ENCODE measurements at regions not wholly inside any gene's neighbourhood (a gene's known extent, or its start where the extent isn't known, plus 50 kb on each side); places are given as distances from the start of the nearest gene placed in this dataset.

- TF ChIP-seq, protein P1, sequence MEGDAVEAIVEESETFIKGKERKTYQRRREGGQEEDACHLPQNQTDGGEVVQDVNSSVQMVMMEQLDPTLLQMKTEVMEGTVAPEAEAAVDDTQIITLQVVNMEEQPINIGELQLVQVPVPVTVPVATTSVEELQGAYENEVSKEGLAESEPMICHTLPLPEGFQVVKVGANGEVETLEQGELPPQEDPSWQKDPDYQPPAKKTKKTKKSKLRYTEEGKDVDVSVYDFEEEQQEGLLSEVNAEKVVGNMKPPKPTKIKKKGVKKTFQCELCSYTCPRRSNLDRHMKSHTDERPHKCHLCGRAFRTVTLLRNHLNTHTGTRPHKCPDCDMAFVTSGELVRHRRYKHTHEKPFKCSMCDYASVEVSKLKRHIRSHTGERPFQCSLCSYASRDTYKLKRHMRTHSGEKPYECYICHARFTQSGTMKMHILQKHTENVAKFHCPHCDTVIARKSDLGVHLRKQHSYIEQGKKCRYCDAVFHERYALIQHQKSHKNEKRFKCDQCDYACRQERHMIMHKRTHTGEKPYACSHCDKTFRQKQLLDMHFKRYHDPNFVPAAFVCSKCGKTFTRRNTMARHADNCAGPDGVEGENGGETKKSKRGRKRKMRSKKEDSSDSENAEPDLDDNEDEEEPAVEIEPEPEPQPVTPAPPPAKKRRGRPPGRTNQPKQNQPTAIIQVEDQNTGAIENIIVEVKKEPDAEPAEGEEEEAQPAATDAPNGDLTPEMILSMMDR (IDR thresholded peaks at IDR 0.05; ENCODE audit: low read depth, low read length), result no peak
- no peak for DNase-seq (ENCODE audit: extremely low read depth, low read depth)
Observed at GRCh38 chr13:65032825-65033224, 2197.3 kb downstream of the PCDH9 start.

GRCh38 chr13:65028101-65028500 lies 2202.0 kb downstream of the PCDH9 start:
- TF ChIP-seq, protein P1 (IDR thresholded peaks at IDR 0.05; ENCODE audit: low read depth, low read length), result no peak
- no peak for DNase-seq (ENCODE audit: extremely low read depth, low read depth)

- TF ChIP-seq, protein P1 (IDR thresholded peaks at IDR 0.05; ENCODE audit: low read depth, low read length), result no peak
- no peak for DNase-seq (ENCODE audit: extremely low read depth, low read depth)
Observed at GRCh38 chr13:65026505-65026904, 2203.6 kb downstream of the PCDH9 start.

GRCh38 chr13:65011378-65011777 lies 2218.8 kb downstream of the PCDH9 start:
- no peak for DNase-seq (ENCODE audit: extremely low read depth, low read depth)
- TF ChIP-seq, protein P1 (IDR thresholded peaks at IDR 0.05; ENCODE audit: low read depth, low read length), result no peak

DNA sequence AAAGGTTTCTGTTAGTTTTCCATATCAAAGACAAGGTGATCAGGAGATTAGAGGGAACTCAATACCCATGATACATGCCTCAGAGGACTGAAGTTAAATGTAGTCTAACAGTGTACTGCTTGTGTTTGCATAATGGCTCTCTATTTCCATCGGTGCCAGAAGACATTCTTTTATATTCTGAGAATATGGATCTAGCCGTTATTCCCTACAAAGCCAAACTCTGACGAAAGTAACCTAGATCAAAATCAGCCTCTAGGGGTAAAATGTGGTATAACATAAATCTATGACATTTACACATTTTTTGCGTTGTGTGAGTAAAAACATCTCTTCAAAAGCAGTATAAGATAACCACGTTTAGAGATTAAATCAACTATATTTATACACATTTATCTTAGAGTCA lies 2232.7 kb downstream of the PCDH9 start:
- TF ChIP-seq, protein P1 (IDR thresholded peaks at IDR 0.05; ENCODE audit: low read depth, low read length), result no peak
- DNase-seq (ENCODE audit: extremely low read depth, low read depth), result no peak

GRCh38 chr13:64993514-64994164 lies 2236.5 kb downstream of the PCDH9 start:
- TF ChIP-seq, protein P1 (IDR thresholded peaks at IDR 0.05; ENCODE audit: low read depth, low read length), result no peak
- no peak for DNase-seq (ENCODE audit: extremely low read depth, low read depth)

- TF ChIP-seq, protein P1 (IDR thresholded peaks at IDR 0.05; ENCODE audit: low read depth, low read length), result no peak
Observed at GRCh38 chr13:64992314-64992713, 2237.8 kb downstream of the PCDH9 start.

More at GRCh38 chr13:64992314-64992713, 2237.8 kb downstream of the PCDH9 start:
- no peak for DNase-seq (ENCODE audit: extremely low read depth, low read depth)

All from AG09319 (cell line).